Right atrium auricular region (tissue), 2 donors: ENCODE measurements at regions not wholly inside any gene's neighbourhood (a gene's known extent, or its start where the extent isn't known, plus 50 kb on each side); places are given as distances from the start of the nearest gene placed in this dataset.

Experiments used
- DNase-seq: peaks from one replicate; pipeline ENCODE4 v3.0.0-alpha.2; 2019; ENCODE audit warnings: low spot score
- H3K27ac ChIP-seq, 2 donors: fragments of 200-600 bp; sonication (generic); 1 replicate in 1 of 2; 2 replicates in 1 of 2; pipeline ENCODE4 v1.5.1; 2016 to 2019
- H3K27me3 ChIP-seq, 2 donors: fragments of 200-600 bp; sonication (generic); one replicate each; pipeline versions ENCODE4 v1.5.1 to v1.6.0; 2017 to 2019
- H3K36me3 ChIP-seq: fragments of 200-600 bp; sonication (generic); one replicate; pipeline ENCODE4 v1.5.1; 2016
- H3K4me1 ChIP-seq, 2 donors: fragments of 200-600 bp; sonication (generic); one replicate each; pipeline versions ENCODE4 v1.5.1 to v1.6.0; 2017 to 2019
- H3K4me3 ChIP-seq, 2 donors: fragments of 200-600 bp; sonication (generic); 1 replicate in 1 of 2; 2 replicates in 1 of 2; pipeline ENCODE4 v1.5.1; 2017 to 2019; ENCODE audit warnings: mild to moderate bottlenecking in 1 of 2, moderate library complexity in 1 of 2
- H3K9me3 ChIP-seq, 2 donors: fragments of 200-600 bp; sonication (generic); one replicate each; pipeline ENCODE4 v1.5.1; 2019
- TF ChIP-seq, protein P1 (sequence below), 2 donors: fragments of 200-600 bp; sonication (generic); IDR thresholded peaks; one replicate each; pipeline ENCODE4 v1.5.1; 2019; ENCODE audit warnings: antibody characterized with exemption in 2 of 2

DNA sequence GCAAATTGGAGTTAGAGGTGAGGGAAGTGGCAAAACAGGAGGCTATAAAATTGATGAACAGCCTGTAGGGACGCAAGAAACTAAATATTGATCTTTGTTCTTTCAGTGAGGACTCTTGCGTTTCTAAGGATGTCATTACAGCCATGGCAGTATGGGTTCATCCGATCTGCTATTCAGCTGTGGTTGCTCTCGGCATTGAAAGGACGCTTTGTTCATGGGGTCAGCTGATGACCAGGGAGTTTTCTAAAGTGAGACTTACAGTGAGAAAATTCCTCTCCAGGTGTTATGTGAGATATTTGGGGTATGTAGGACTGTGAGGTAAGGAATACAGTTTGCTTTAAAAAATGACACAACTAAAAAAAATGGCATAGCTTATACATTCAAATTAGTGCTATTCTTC, 52.7 kb upstream of the PELI1 start:
- Histone ChIP-seq H3K27ac (no peak overlapping the region), H3K27me3 (no peaks in the 10 kb centered on the region), H3K36me3 (no peaks in the 10 kb centered on the region), H3K4me3 (no peak overlapping the region), H3K9me3 (no peaks in the 10 kb centered on the region), H3K4me1 (peaks cover 0 to 7% of the 10 kb centered on the region in 2 donors)
- no peak for DNase-seq
- TF ChIP-seq, protein P1, sequence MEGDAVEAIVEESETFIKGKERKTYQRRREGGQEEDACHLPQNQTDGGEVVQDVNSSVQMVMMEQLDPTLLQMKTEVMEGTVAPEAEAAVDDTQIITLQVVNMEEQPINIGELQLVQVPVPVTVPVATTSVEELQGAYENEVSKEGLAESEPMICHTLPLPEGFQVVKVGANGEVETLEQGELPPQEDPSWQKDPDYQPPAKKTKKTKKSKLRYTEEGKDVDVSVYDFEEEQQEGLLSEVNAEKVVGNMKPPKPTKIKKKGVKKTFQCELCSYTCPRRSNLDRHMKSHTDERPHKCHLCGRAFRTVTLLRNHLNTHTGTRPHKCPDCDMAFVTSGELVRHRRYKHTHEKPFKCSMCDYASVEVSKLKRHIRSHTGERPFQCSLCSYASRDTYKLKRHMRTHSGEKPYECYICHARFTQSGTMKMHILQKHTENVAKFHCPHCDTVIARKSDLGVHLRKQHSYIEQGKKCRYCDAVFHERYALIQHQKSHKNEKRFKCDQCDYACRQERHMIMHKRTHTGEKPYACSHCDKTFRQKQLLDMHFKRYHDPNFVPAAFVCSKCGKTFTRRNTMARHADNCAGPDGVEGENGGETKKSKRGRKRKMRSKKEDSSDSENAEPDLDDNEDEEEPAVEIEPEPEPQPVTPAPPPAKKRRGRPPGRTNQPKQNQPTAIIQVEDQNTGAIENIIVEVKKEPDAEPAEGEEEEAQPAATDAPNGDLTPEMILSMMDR (IDR thresholded peaks at IDR 0.05): no peak

- Histone ChIP-seq H3K9me3 (no peaks in the 10 kb centered on the region), H3K27me3 (no peaks in the 10 kb centered on the region), H3K4me1 (peaks cover 0 to 34% of the 10 kb centered on the region in 2 donors), H3K36me3 (no peaks in the 10 kb centered on the region), H3K4me3 (no peak overlapping the region), H3K27ac (peak overlapping the region in 1 of 2 donors; percentile 80)
- DNase-seq: no peak
- TF ChIP-seq, protein P1 (IDR thresholded peaks at IDR 0.05): no peak
Measured at GRCh38 chr2:64201151-64201550, 56.9 kb upstream of the PELI1 start.

DNA sequence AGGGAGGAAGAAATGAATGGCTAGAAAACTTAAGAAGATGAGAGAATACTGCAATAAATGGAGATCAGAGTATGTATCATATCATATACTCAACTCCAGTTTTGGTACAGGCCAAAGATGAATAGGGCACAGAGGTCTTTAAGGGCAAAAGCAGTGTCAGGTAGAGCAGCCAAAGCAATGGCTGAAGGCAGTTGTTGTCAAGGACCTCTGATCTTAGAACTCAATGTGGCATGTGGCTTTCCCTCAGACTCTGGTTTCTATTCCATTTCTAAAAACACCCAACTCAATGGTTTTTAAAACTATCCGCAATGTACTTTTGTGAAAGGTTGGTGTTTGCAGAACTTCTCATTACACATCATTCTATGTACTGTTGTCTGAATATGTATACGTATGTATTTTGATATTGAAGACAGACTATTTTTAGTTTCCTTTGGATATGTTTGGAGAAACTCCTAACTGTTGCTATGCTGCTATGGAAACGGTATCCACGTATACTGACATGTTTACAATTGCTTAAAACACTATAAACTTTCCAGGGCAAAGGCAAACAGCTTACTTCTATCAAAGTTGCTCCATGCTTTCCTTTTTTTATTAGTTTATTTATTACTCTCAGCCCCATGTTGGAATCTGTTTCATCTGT, 58.1 kb upstream of the PELI1 start:
- Histone ChIP-seq H3K4me1 (peaks cover 0 to 34% of the 10 kb centered on the region in 2 donors), H3K27ac (peak overlapping the region; percentile 74 to 80)

GRCh38 chr2:64203131-64203857, 59.1 kb upstream of the PELI1 start:
- TF ChIP-seq, protein P1 (IDR thresholded peaks at IDR 0.05): no peak
- no peaks in the 10 kb centered on the region for H3K9me3 ChIP-seq
- no peak overlapping the region for H3K4me3 ChIP-seq
- DNase-seq: no peak
- H3K36me3 ChIP-seq: no peaks in the 10 kb centered on the region
- H3K27ac ChIP-seq: peak overlapping the region; percentile 74 to 80
- peaks cover 0 to 34% of the 10 kb centered on the region in 2 donors for H3K4me1 ChIP-seq
- no peaks in the 10 kb centered on the region for H3K27me3 ChIP-seq

More for the DNA sequence above, 58.1 kb upstream of the PELI1 start:
- no peak for DNase-seq
- no peaks in the 10 kb centered on the region for H3K9me3 ChIP-seq
- TF ChIP-seq, protein P1 (IDR thresholded peaks at IDR 0.05): no peak
- H3K4me3 ChIP-seq: no peak overlapping the region
- no peaks in the 10 kb centered on the region for H3K36me3 ChIP-seq
- no peaks in the 10 kb centered on the region for H3K27me3 ChIP-seq

- peak overlapping the region in 1 of 2 donors; percentile 24 for H3K4me3 ChIP-seq
- DNase-seq: no peak
- H3K36me3 ChIP-seq: no peaks in the 10 kb centered on the region
- H3K9me3 ChIP-seq: no peaks in the 10 kb centered on the region
- no peaks in the 10 kb centered on the region for H3K27me3 ChIP-seq
- peak overlapping the region; percentile 74 to 80 for H3K27ac ChIP-seq
- TF ChIP-seq, protein P1 (IDR thresholded peaks at IDR 0.05): no peak
- H3K4me1 ChIP-seq: peaks cover 0 to 34% of the 10 kb centered on the region in 2 donors
Measured at GRCh38 chr2:64203858-64204632, 59.8 kb upstream of the PELI1 start.
